Glomerular visceral epithelial cell (primary cell): ENCODE measurements at regions not wholly inside any gene's neighbourhood (a gene's known extent, or its start where the extent isn't known, plus 50 kb on each side); places are given as distances from the start of the nearest gene placed in this dataset.
"Not testable (repeated sequence)": the region's sequence is repeated elsewhere in the genome, so short reads cannot be mapped to it uniquely, and the experiment has no call there.

Experiments used
- DNase-seq: peaks from one replicate; pipeline ENCODE4 v3.0.0-alpha.2; 2016; ENCODE audit errors: extremely low spot score

DNA sequence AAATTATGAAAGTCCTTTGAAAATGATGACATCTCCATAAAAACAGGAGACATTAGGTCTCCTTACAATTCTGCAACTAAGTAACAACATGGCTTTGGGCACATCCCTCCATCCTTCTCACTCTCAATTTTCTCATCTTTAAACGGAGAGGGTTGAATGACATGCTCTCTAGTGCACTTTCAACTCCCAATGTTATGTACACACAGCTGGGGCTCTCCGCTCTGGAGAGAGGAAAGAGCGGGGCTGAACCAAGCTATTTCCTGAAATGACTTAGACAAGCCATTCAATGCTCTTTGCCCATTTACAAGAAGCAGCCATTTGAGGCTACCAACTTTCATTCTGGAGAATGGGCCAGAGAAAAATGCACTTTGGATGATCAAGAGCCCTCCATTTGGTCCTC, 144.2 kb upstream of the BNIP2 start:
- no peak for DNase-seq

DNA sequence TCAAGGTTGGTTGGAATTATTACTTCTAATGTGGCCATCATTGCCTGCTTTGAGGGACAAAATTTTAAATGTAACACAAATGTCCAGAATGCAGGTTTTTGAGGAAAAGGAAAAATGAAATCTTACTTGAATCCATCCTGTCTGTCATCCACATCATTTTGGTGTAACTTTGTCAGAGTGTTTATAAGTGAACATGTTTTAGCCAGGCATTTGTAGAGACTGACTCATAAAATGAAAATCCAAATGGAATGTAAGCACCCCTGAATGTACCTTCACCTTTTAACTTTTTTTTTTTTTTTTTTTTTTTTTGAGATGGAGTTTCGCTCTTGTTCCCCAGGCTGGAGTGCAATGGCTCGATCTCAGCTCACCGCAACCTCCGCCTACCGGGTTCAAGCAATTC, 141.8 kb upstream of the BNIP2 start:
- no peak for DNase-seq

DNA sequence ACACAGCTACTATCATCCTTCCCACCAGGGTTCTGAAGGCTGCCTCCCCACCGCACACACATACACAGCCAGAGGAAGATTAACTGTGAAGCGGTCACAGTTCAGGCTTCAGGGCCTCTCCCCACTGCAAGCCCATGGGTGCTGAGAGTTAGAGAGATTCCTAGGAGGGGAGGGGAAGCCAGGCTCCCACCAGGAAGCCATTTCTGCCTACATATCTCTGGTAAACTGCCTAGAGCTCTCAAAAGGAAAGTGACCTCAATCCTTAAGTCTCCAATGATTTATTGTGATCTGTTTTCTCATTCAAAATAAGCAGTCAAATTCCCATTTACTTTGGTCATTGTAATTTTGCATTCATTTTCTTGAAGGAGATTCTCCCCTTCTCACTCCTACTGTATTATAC, 141.0 kb upstream of the BNIP2 start:
- no peak for DNase-seq

DNA sequence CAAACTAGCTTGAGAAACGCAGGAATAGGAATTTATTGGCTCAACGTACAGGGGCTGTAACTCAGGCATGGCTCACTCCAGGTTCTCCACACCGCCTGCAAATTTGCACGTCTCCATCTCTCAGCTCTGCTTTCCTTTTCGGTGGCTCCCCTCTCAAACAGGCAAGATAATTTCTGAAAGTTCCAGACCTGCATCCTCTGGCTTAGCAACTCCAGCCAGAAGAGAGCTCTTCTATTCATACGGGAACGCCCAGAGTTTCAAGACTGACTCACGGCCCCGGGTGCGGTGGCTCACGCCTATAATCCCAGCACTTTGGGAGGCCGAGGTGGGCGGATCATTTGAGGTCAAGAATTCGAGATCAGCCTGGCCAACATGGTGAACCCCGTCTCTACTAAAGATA, 139.7 kb upstream of the BNIP2 start:
- no peak for DNase-seq

DNA sequence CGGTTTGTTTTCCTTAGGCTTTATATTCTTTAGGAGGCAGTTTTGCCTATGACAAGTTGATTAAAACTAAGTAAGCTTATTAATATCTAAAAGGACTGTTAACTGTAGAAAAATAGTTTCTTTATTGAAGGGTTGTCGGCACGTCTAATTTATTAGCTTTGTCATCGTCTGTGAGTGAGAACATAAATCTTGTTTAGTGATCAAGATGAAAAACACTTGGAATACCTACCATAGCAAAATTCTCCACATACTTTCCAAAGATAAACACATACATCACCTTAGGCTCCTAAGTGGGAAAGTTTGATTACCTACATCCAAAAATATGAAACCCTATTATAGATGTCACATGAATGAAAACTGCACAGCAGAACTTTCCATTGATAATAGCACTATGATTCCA, 139.1 kb upstream of the BNIP2 start:
- DNase-seq = no peak

DNA sequence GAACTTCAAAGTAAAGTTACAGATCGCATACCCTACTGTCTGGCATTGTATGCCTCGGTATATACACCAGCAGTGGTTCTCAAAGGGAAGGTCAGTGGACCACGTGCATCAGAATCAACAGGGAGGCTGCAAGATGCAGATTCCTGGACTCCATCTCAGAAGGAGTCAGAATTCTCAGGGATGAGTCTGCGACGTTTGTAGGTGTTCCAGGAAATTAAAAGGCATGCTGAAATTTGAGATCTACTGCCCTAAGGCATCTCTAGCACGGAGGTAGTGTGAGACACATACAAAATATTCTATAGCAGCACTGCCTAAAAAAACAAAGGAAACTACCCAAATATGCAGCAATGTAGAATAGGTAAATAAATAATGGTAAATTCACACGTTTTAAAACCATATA, 136.8 kb upstream of the BNIP2 start:
- DNase-seq = no peak

DNA sequence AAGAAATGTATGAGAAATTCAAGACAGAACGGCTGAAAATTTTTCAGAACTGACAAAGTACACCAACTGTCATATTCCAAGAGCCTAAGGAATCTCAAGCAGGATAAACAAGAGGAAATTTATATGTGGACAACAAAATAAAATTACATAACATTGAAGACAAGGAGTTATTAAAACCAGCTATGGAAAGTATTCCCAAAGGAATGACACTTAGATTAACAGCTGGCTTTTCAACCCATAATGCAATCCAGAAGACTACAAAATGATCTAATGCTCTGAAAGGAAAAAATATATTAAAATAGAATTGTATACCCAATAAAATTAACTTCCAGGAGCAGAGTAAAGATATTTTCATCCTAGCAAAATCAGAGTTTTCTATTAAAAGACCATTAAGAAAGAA, 132.2 kb upstream of the BNIP2 start:
- DNase-seq = no peak

DNA sequence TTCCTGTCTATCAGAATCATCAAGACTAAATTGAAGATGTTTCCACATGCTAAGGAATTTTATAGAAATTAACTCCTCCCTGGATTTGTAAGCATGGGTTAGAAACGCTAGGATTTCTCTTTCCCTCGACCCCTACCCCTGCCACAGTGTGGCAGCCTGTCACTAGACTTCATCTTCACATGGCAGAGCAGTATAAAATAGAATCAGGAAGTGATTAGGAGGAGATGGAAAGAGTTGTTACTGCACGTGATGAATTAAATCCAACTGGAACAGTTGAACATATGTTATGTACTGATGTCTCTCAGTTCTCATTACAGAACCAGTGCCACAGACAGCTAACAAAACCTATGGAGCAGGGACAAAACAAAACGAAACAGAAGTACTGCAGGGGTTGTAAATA, 130.0 kb upstream of the BNIP2 start:
- DNase-seq = no peak

DNA sequence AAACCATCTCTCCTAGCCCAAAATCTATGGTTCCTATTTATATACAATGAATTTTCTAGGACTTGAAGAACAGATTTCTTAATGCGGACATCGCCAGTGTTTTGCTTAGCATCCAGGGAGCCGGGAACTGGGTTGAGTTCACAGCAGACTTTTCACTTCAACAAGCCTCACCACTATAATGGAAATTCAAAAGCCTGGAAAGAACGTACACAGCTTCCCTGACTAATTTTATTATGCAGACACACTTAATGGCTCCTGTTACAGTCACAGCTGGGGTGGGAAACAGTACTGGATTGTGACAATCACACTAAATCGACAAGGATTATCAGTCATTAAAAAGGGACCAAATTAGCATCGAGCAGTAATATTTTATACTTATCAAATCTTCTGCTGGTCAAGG, 129.2 kb upstream of the BNIP2 start:
- DNase-seq = no peak

DNA sequence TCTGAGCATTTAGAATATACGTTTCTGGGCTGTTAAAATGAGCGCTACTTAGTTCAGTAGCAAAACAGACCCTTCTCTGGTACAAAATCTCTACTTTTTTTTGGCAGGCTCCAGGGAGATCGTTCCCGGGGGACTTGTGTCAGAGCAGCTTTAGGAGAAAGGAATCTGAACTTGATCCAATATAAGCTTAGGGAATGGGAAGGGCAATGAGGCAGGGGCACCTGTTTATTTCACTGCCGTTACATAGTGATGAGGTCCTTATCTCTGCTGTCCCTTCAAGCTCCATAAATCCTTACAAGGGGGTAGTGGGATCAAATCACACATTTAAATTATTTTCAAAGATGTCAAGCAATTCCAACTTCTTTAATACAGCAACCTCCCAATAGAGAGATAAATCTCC, 128.7 kb upstream of the BNIP2 start:
- DNase-seq = no peak

DNA sequence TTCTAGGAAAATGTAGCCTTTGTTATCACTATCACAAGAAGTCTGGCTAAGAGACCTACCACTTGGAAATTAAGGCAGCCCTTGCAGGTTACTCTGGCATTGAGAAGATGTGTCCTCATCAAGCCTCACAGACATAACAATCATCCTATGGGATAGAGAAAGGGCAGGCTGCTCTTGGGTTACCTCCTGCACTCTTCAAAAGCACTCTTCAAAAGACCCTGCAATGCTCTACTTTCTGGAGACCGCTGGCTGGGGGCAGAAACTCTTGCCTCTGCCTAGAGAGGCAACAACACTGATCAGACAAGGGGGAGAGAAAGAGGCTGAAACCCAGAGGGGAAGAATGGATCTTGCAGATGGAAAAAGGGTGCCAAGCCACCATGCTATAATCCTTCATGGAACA, 127.9 kb upstream of the BNIP2 start:
- no peak for DNase-seq

DNA sequence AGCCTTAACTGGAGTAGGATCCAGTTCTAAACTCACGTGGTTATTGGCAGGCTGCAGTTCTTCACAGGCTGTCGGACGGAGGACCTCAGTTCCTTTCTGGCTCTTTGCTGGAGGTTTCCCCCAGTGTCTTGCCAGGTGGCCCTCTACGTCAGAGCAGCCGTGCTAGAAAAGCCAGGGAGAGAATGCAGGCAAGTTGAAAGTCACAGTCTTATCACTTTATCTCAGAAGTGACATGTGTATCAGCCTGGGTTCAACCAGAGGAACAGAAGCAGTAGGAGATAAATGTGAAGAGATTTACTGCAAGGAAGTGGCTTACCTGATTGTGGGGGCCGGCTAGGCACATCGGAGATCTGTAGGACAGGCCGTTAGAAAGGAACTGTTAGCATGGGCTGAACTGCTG, 125.3 kb upstream of the BNIP2 start:
- no peak for DNase-seq

DNA sequence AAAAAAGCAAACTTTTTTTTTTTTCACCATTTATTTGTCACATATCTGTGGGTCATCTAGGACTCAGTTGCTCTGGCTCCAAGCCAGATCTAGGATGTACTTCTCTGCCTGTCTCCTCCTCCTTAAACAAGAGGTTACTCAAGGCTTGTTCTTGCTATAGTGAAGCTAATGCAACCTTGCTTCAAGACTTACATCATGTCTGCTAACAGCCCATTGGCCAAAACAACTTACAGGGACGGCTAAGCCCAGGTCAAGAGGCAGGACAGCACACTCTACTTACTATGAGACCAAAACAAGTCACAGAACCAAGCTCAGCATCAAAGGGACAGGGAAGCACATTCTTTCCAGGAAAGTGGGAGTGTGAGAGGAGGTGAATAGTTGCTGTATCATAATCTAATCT, 123.8 kb upstream of the BNIP2 start:
- DNase-seq = no peak

DNA sequence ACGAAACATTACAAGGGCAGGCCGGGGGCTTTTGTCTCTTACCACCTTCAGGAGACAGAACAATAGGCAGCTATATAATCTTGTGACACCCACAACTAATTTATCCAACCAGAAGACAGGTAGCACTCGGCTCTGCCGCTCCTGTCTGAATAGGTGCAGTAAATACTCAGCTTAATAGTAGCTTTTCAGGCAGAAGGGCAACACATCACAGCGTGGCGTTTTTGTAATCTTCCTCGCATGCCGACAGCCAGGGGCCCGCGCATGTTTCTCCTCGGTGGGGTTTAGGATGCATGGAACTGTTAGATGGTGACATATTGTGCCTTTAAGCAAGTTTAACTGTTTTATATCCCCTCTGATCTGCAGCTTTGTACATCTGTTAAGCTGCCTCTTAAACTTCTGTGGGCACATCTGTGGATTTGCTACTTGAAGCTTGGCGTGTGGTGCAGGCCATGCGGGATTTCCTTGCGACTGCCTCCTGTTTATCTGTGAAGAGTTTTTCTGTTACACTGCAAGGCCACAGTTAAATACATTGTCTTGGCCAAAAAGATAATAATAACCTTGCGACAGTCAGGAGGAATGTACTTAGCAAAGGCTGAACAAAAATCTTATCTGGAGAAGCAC, 123.2 kb upstream of the BNIP2 start:
- DNase-seq = no peak

DNA sequence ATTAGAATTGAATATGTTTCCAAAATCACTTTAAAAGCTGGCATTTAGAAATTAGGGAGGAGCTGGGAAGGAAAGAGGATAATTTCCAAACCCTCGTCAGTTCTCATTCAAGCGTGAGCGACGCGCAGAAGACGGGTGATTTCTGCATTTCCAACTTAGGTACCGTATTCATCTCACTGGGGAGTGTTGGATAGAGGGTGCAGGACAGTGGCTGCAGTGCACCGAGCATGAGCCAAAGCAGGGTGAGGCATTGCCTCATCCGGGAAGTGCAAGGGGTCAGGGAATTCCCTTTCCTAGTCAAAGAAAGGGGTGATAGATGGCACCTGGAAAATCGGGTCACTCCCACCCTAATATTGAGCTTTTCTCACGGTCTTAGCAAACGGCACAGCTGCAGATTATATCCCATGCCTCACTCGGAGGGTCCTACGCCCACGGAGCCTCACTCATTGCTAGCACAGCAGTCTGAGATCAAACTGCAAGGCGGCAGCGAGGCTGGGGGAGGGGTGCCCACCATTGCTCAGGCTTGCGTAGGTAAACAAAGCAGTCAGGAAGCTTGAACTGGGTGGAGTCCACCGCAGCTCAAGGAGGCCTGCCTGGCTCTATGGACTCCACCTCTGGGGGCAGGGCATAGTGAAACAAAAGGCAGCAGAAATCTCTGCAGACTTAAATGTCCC, 114.3 kb upstream of the BNIP2 start:
- peak; percentile 6 for DNase-seq

DNA sequence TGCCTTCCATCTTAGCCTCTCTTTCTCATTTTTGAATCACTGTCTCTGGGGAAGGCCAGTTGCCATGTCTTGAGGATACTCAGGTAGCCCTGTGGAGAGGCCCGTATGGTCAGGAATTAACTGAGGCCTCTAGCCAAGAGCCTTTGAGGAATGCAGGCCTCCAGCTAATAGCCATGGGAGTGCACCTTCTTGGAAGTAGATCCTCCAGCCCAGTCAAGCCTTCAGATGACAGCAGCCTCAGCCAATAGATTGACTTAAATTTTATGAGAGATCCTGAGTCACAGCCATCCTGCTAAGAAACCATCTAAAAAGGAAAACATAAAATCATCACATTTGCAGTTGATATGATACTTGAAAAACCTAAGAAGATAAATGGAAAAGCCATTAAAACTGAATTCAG, 112.5 kb upstream of the BNIP2 start:
- DNase-seq = no peak

DNA sequence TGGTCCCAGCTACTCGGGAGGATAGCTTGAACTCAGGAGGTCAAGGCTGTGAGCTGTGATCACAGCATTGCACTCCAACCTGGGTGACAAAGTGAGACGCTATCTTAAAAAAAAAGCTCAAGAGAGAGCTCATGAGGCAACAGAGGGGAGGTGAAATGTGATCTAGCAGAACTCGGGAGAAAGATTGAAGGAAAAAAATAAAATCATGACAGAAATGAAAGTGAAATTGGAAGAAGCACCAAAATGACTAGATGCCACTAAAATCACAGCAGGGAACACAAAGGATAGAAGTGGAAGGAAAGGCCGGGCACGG, 109.4 kb upstream of the BNIP2 start:
- DNase-seq = no peak

DNA sequence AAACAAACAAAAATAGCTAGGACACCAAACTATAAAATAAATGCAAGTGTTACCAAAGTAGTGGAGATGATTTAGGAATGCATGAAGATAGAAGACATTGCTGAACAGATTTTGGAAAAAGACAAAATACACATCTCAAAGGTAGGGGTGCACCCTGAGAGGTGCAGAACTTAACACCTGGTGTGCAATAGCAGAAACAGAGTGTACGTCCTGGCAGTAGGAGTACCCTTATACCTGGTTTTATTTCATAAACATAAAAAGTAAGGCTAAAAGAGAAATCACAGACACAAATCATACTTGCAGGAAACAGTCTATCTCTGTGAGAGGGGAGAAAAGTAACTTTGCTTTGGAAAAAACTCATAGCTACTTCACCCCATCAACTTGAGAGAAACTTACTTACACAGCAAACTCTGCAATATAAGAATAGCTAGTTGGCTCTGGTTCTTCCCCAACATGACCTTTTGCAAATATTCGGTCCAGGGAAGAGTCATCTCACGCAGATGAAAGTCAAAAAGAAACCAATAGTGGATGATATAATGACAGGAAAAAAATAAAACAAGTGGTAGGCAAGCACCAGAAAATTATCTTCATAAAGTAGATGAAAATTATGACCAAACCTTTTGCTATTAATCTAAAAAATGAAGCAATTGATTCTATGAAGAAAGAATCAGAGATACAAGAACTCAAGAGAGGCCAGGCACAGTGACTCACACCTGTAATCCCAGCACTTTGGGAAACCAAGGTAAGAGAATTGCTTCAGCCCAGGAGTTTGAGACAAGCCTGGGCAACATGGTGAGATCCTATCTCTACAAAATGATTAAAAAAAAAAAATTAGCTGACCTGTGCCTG, 108.9 kb upstream of the BNIP2 start:
- DNase-seq = no peak

DNA sequence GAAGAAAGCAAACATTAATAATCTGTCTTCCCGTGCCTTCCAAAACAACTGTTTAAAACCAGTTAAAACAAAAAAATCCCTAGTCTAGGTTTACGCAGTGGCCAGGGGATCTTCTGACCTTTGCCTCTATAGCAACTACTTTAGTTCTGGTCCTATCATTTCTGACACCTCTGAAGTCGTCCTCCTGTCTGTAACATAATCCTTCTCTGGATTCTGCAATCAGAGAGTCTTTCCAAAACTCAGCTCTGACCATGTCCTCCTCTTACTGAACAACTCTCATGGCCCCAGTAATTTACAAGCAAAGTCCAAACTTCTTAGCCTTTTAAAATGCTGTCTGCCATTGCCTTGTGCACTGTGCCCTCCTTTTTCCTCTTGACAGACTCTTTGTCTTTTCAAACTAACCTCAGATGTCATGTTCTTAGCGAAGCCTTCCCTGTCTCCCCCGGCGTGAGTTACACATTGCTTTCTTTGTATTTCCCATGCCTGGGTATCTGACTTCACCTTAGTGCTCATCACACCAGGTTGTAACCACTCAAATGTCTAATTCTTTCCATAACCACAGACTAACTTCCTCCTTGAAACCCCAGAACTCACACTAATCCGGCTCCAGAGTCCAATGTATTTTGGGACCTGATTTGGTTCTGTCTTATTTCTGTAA, 105.2 kb upstream of the BNIP2 start:
- DNase-seq = no peak

DNA sequence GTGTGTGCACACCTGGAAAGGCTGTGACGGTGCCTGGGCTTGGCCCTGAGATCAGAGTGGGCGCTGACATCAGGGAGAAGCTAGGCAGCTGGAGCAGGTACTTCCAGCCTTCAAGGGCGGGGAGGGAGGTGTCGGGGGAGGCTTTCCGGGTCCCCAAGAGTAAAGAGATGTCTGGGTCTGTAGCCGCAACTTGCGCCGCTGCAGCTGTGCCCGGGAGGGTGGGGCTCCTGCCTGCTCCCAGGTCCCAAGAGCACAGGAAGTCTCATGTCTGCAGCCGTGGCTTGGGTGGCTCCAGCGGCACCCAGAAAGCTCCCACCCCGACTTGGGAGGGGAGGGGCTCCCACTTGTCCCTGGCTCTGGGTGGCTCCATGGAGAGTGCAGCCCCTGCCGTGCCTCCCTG, 103.2 kb upstream of the BNIP2 start:
- no peak for DNase-seq

DNA sequence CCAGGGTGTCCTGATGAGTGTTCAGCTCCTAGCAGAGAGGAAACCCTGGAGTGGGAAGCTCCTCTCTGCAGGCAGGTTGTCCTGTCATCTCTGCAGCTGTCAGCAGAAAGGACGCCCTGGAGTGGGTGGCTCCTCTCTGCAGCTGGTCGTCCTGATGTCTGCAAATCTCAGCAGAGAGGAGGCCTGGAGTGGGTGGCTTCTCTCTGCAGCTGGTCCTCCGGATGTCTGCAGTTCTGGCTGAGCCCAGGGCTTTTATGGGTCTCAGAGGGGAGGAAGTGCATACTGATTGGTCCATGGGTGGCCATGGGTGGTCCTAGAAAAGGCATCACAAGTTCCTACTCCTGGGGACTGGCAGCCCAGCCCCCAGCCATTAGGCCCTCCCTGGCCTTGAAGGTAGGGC, 102.6 kb upstream of the BNIP2 start:
- no peak for DNase-seq

DNA sequence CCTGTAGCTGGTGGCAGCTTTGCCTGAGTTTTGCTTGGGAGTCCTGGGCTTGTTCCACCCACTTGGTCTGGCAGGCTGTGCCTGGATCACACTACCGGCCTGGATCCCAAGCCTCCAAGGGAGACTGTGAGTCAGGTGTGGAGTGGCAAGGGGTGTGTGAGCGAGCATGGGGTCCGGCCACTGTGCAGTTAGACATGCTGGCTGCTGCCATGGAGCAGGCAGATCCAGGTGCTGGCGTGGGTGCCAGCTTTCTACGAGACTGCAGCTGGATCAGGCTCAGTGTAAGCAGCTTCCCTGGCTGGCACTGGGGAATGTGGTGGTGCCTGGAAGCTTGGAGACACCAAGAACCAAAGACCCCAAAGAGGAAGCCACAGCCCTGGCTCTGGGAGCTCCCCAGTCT, 102.0 kb upstream of the BNIP2 start:
- no peak for DNase-seq

DNA sequence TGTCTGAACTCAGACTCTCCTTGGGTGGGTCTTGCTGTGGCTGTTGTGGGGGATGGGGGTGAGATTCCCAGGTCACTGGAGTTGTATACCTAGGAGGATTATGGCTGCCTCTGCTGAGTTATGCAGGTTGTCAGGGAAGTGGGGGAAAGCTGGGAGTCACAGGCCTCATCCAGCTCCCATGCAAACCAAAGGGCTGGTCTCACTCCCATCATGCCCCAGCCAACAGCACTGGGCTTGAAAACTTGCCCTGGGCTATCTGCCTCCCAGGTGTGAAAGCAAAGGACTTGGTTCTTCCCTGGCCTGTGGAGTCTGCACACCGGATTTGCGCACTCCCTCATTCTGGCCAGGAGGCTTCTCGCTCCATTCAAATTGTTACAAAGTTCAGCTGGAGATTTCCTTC, 97.3 kb upstream of the BNIP2 start:
- not testable (repeated sequence) for DNase-seq
